ENCODE measurements at regions not wholly inside any gene's neighbourhood (a gene's known extent, or its start where the extent isn't known, plus 50 kb on each side); places are given as distances from the start of the nearest gene placed in this dataset.

GRCh38 chr12:17759982-17760381 is 330.0 kb downstream of the RERGL start:
- in situ Hi-C loops (cut with MboI; ENCODE audit: low sequenced_read_pairs) = no loop called here
- Histone ChIP-seq H3K36me3 (replicated peaks) (no peaks in the 10 kb centered on the region), H3K9me3 (0 out of 2 replicates have a peak, but pooled peaks cover 2% of the 10 kb centered on the region), H3K27me3 (ENCODE audit: low read depth) (no peaks in the 10 kb centered on the region), H3K4me1 (no peaks in the 10 kb centered on the region), H3K4me3 (no peak overlapping the region)
- no peak for DNase-seq (ENCODE audit: low spot score in 2 of 2)

All from HAP-1 (cell line).